Panc1 (cell line): ENCODE measurements at regions not wholly inside any gene's neighbourhood (a gene's known extent, or its start where the extent isn't known, plus 50 kb on each side); places are given as distances from the start of the nearest gene placed in this dataset.

Experiments used
- ATAC-seq: fragments of 200-7000 bp; cut with Tn5 transposase; 2 replicates; pipeline ENCODE4 v1.9.1; 2020; ENCODE audit warnings: mild to moderate bottlenecking, moderate library complexity
- BruUV-seq: library from RNA; stranded (reverse); fragments of 400-500 nt; replicated peaks from 2 replicates; lab custom pipeline; 2021; lab: Mats Ljungman, UMichigan
- CTCF ChIA-PET: fragments of 300-600 bp; sonication (Branson Sonifier 250); formaldehyde crosslinking; loops from one replicate; lab custom pipeline; 2022; ENCODE audit warnings: antibody characterized with exemption; lab: Charles Lee
- POLR2A ChIA-PET: fragments of 300-600 bp; sonication (Branson Sonifier 250); formaldehyde crosslinking; loops from one replicate; lab custom pipeline; 2022; ENCODE audit warnings: antibody characterized with exemption; lab: Charles Lee
- DNase-seq: peaks from one replicate; pipeline ENCODE4 v3.0.0-alpha.2; 2010; ENCODE audit warnings: low read depth, low spot score
- H3K27ac ChIP-seq: 2 replicates; pipeline ENCODE4 v1.5.1; 2011; ENCODE audit warnings: mild to moderate bottlenecking, low read length, inconsistent platforms
- H3K27me3 ChIP-seq: fragments of 200-500 bp; sonication (Bioruptor generic); 2 replicates; pipeline ENCODE4 v1.6.0; 2014; ENCODE audit warnings: low read length, inconsistent platforms; ENCODE audit not compliant: control insufficient read depth, insufficient read depth
- H3K36me3 ChIP-seq: fragments of 200-500 bp; sonication (Bioruptor generic); 2 replicates; pipeline ENCODE4 v1.5.1; 2014; ENCODE audit warnings: inconsistent platforms, mild to moderate bottlenecking, low read length, moderate library complexity; ENCODE audit not compliant: control insufficient read depth, insufficient read depth
- H3K4me1 ChIP-seq: 2 replicates; pipeline ENCODE4 v1.5.1; 2011; ENCODE audit warnings: inconsistent platforms, mild to moderate bottlenecking, low read length, moderate library complexity; ENCODE audit not compliant: control insufficient read depth, insufficient read depth
- H3K4me3 ChIP-seq, 2 experiments: 2 replicates each; pipeline ENCODE4 v1.5.1; 2011 to 2012; ENCODE audit warnings: low read depth in 2 of 2, low read length in 2 of 2, mild to moderate bottlenecking in 2 of 2, inconsistent platforms in 1 of 2, moderate library complexity in 1 of 2
- H3K9me3 ChIP-seq: fragments of 200-500 bp; sonication (Bioruptor generic); 2 replicates; pipeline ENCODE4 v1.5.1; 2014; ENCODE audit warnings: low read depth, mild to moderate bottlenecking, inconsistent platforms, low read length, moderate library complexity; ENCODE audit not compliant: control insufficient read depth, insufficient read depth
- POLR2AphosphoS5 ChIP-seq: IDR thresholded peaks from 2 replicates; pipeline ENCODE4 v1.6.1; 2012; ENCODE audit warnings: mild to moderate bottlenecking, low read depth, low read length, moderate library complexity
- SIN3A ChIP-seq: IDR thresholded peaks from 2 replicates; pipeline ENCODE4 v1.6.1; 2012; ENCODE audit warnings: low read depth, mild to moderate bottlenecking, low read length, moderate library complexity, borderline replicate concordance; ENCODE audit not compliant: insufficient read depth
- TCF7L2 ChIP-seq: IDR thresholded peaks from 2 replicates; pipeline ENCODE4 v1.6.1; 2011; ENCODE audit warnings: mild to moderate bottlenecking, low read depth, low read length, inconsistent platforms
- in situ Hi-C: cut with HindIII; loops from 2 replicates; pipeline ENCODE4 v1.10.0; 2016; ENCODE audit warnings: low sequenced_read_pairs, low pct_unique_long_range_greater_than_20kb
- intact Hi-C: fragments of 100-400 bp; cut with micrococcal nuclease; formaldehyde crosslinking; loops from one replicate; pipeline ENCODE4 v1.10.0; 2022; ENCODE audit not compliant: unreplicated experiment
- TF ChIP-seq, protein P1 (sequence below), 2 experiments: IDR thresholded peaks; 2 replicates each; pipeline ENCODE4 v1.6.1; 2011 to 2012; ENCODE audit warnings: low read depth in 2 of 2, control low read depth in 1 of 2, low read length in 1 of 2, mild to moderate bottlenecking in 1 of 2, moderate library complexity in 1 of 2; ENCODE audit not compliant: insufficient read depth in 1 of 2
- TF ChIP-seq, protein P2 (sequence below): fragments of 450-650 bp; IDR thresholded peaks from 2 replicates; pipeline ENCODE4 v1.5.1; 2017; ENCODE audit warnings: mild to moderate bottlenecking

DNA sequence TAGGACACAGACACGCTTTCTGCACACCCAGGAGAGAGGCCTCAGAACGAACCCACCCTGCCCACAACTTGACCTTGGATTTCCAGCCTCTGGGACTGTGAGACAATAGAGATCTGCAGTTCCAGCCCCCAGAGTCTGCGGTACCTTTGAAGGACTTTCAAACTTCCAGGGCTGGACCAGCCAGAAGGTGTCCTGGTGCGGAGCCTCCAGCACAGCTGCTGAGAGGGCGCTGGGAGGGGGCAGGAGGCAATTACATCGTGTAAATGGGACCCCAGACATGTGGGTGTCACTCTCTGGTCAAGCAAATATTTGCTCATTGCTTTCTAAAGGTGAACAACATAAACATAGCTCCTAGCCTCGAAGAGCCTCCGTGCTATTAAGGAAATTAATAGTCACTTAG lies 58.7 kb upstream of the ACTRT2 start:
- BruUV-seq: no TSS peak
- Histone ChIP-seq H3K27me3 (peaks cover 2% of the 10 kb centered on the region; the same call in 1 of the 2 replicates), H3K27ac (no peak overlapping the region), H3K4me3 (no peak overlapping the region), H3K9me3 (peaks cover 3% of the 10 kb centered on the region; the same call in 1 of the 2 replicates), H3K4me1 (no peaks in the 10 kb centered on the region), H3K36me3 (no peaks in the 10 kb centered on the region)
- CTCF ChIA-PET: interaction anchor here (0.7 kb wide), 1 partner anchor 43 kb away, joined by 3 read pairs; no protein-coding TSS in a partner anchor
- in situ Hi-C loops: no loop called here
- ATAC-seq (no peak), DNase-seq (no peak)
- intact Hi-C loops: no loop called here
- TF ChIP-seq, protein P1, sequence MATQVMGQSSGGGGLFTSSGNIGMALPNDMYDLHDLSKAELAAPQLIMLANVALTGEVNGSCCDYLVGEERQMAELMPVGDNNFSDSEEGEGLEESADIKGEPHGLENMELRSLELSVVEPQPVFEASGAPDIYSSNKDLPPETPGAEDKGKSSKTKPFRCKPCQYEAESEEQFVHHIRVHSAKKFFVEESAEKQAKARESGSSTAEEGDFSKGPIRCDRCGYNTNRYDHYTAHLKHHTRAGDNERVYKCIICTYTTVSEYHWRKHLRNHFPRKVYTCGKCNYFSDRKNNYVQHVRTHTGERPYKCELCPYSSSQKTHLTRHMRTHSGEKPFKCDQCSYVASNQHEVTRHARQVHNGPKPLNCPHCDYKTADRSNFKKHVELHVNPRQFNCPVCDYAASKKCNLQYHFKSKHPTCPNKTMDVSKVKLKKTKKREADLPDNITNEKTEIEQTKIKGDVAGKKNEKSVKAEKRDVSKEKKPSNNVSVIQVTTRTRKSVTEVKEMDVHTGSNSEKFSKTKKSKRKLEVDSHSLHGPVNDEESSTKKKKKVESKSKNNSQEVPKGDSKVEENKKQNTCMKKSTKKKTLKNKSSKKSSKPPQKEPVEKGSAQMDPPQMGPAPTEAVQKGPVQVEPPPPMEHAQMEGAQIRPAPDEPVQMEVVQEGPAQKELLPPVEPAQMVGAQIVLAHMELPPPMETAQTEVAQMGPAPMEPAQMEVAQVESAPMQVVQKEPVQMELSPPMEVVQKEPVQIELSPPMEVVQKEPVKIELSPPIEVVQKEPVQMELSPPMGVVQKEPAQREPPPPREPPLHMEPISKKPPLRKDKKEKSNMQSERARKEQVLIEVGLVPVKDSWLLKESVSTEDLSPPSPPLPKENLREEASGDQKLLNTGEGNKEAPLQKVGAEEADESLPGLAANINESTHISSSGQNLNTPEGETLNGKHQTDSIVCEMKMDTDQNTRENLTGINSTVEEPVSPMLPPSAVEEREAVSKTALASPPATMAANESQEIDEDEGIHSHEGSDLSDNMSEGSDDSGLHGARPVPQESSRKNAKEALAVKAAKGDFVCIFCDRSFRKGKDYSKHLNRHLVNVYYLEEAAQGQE (IDR thresholded peaks at IDR 0.05; ENCODE audit: insufficient read depth in 1 of 2, low read depth in 2 of 2, low read length in 1 of 2): no peak
- TF ChIP-seq POLR2AphosphoS5: no peak
- no peak for TF ChIP-seq TCF7L2
- TF ChIP-seq SIN3A: no peak
- TF ChIP-seq, protein P2, sequence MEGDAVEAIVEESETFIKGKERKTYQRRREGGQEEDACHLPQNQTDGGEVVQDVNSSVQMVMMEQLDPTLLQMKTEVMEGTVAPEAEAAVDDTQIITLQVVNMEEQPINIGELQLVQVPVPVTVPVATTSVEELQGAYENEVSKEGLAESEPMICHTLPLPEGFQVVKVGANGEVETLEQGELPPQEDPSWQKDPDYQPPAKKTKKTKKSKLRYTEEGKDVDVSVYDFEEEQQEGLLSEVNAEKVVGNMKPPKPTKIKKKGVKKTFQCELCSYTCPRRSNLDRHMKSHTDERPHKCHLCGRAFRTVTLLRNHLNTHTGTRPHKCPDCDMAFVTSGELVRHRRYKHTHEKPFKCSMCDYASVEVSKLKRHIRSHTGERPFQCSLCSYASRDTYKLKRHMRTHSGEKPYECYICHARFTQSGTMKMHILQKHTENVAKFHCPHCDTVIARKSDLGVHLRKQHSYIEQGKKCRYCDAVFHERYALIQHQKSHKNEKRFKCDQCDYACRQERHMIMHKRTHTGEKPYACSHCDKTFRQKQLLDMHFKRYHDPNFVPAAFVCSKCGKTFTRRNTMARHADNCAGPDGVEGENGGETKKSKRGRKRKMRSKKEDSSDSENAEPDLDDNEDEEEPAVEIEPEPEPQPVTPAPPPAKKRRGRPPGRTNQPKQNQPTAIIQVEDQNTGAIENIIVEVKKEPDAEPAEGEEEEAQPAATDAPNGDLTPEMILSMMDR: no peak
- POLR2A ChIA-PET: no interaction called here

DNA sequence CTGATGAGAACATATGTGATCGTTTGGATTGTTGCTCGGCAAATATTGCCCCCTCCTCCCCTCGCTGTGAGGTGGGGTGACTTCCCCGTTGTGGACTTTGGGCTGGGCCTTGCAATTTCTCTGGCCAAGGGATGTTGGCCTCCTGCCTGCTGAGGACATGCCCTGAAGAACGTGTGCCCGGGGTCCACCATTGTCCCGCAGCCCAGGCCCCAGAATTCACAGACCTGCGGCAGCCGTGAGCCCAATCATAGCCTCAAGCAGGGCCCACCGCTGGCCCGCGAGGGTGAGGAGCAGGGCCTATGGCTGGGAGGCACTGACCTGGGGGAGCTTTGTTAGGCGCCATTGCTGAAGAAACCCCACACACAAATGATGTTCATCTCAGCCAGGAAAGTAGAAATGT lies 58.3 kb upstream of the ACTRT2 start:
- in situ Hi-C loops: no loop called here
- DNase-seq (no peak), ATAC-seq (no peak)
- CTCF ChIA-PET: no interaction called here
- H3K36me3 ChIP-seq: no peaks in the 10 kb centered on the region
- no peaks in the 10 kb centered on the region for H3K4me1 ChIP-seq
- no peak overlapping the region for H3K27ac ChIP-seq
- POLR2A ChIA-PET: no interaction called here
- H3K4me3 ChIP-seq: no peak overlapping the region
- intact Hi-C loops: no loop called here
- no TSS peak for BruUV-seq
- H3K9me3 ChIP-seq: no peaks in the 10 kb centered on the region; the same call in 1 of the 2 replicates
- H3K27me3 ChIP-seq: peaks cover 2% of the 10 kb centered on the region; the same call in 1 of the 2 replicates
- TF ChIP-seq, protein P1 (IDR thresholded peaks at IDR 0.05; ENCODE audit: insufficient read depth in 1 of 2, low read depth in 2 of 2, low read length in 1 of 2): no peak
- TF ChIP-seq SIN3A: no peak
- no peak for TF ChIP-seq TCF7L2
- TF ChIP-seq, protein P2: no peak
- TF ChIP-seq POLR2AphosphoS5: no peak
